Fibroblast of peridontal ligament (primary cell): ENCODE measurements at regions not wholly inside any gene's neighbourhood (a gene's known extent, or its start where the extent isn't known, plus 50 kb on each side); places are given as distances from the start of the nearest gene placed in this dataset.

Experiments
- DNase-seq: peaks from one replicate; pipeline ENCODE4 v3.0.0-alpha.2; 2010; ENCODE audit errors: extremely low read depth

GRCh38 chr11:95486466-95486865 lies 255.5 kb upstream of the SESN3 start:
- DNase-seq: no peak

GRCh38 chr11:95485115-95485900 lies 254.3 kb upstream of the SESN3 start:
- peak; percentile 90 for DNase-seq

- DNase-seq: no peak
Observed at GRCh38 chr11:95483339-95483738, 252.3 kb upstream of the SESN3 start.

GRCh38 chr11:95478003-95478402 lies 247.0 kb upstream of the SESN3 start:
- no peak for DNase-seq

- no peak for DNase-seq
Observed at GRCh38 chr11:95469258-95469657, 238.3 kb upstream of the SESN3 start.

GRCh38 chr11:95466416-95466815 lies 235.4 kb upstream of the SESN3 start:
- no peak for DNase-seq

- DNase-seq: no peak
Observed at GRCh38 chr11:95465887-95466286, 234.9 kb upstream of the SESN3 start.

GRCh38 chr11:95461858-95462257 lies 230.9 kb upstream of the SESN3 start:
- DNase-seq: no peak

GRCh38 chr11:95461348-95461747 lies 230.3 kb upstream of the SESN3 start:
- DNase-seq: no peak

GRCh38 chr11:95459291-95460042 lies 228.5 kb upstream of the SESN3 start:
- peak; percentile 36 for DNase-seq

- no peak for DNase-seq
Observed at GRCh38 chr11:95456714-95457491, 225.9 kb upstream of the SESN3 start.

GRCh38 chr11:95455228-95455970 lies 224.4 kb upstream of the SESN3 start:
- no peak for DNase-seq

- peak; percentile 8 for DNase-seq
Observed at GRCh38 chr11:95453616-95454171, 222.7 kb upstream of the SESN3 start.

- peak; percentile 66 for DNase-seq
Observed at GRCh38 chr11:95451682-95452081, 220.7 kb upstream of the SESN3 start.

- DNase-seq: peak; percentile 10
Observed at GRCh38 chr11:95451261-95451660, 220.3 kb upstream of the SESN3 start.

GRCh38 chr11:95450547-95451123 lies 219.6 kb upstream of the SESN3 start:
- DNase-seq: peak; percentile 55

- no peak for DNase-seq
Observed at GRCh38 chr11:95445746-95446333, 214.8 kb upstream of the SESN3 start.

- no peak for DNase-seq
Observed at GRCh38 chr11:95444309-95445241, 213.6 kb upstream of the SESN3 start.

- no peak for DNase-seq
Observed at GRCh38 chr11:95443386-95443785, 212.4 kb upstream of the SESN3 start.
